Suprapubic skin (tissue), 4 donors: ENCODE measurements at regions not wholly inside any gene's neighbourhood (a gene's known extent, or its start where the extent isn't known, plus 50 kb on each side); places are given as distances from the start of the nearest gene placed in this dataset.

Experiments
- CTCF ChIP-seq, 2 donors: fragments of 200-600 bp in 1 of 2; fragments of 450-650 bp in 1 of 2; sonication (generic) in 1 of 2; IDR thresholded peaks; one replicate each; pipeline ENCODE4 v1.5.1; 2016 to 2019; ENCODE audit warnings: antibody characterized with exemption in 2 of 2, mild to moderate bottlenecking in 1 of 2, moderate library complexity in 1 of 2
- EP300 ChIP-seq: sonication (generic); formaldehyde crosslinking; IDR thresholded peaks from one replicate; pipeline ENCODE4 v1.6.1; 2017; ENCODE audit warnings: antibody characterized with exemption
- POLR2A ChIP-seq, 2 donors: fragments of 450-650 bp; IDR thresholded peaks; one replicate each; pipeline ENCODE4 v1.6.1; 2017; ENCODE audit warnings: antibody characterized with exemption in 2 of 2, mild to moderate bottlenecking in 2 of 2, moderate library complexity in 2 of 2
- POLR2AphosphoS5 ChIP-seq, 3 donors: sonication (generic); formaldehyde crosslinking; IDR thresholded peaks; one replicate each; pipeline ENCODE4 v1.6.1; 2017; ENCODE audit warnings: antibody characterized with exemption in 3 of 3

DNA sequence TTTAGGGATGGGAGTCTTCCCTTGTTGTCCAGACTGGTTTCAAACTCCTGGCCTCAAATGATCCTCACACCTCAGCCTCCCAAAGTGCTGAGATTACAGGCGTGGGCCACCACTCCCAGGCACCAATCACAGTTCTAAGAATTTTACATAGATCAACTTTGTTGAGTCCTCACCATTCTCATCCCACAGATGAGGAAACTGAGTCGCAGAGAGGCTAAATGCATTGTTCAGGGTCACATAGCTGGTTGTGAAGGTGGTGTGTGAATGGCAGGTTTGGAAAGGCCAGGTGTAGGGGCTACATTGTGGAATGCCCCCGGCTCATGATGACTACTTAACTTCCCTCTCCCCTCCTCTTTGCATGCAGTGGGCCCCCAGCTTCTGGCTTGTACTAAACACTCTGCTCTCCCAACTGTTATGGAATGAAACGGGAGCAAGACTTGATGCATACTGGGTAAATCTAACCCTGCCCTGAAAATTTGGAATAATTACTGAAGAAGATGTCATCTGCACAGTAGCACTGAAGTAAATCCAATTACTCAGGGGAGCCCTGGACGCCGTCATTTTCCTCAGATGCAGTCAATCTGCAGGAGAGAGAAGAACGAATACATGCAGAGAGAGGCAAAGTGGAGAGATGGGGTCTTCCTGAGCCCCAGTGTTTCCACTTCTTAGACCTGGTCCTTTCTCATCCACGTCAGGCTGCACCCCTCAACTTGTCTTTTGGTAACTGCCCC is 102.3 kb upstream of the ZNF217 start:
- TF ChIP-seq CTCF (IDR thresholded peaks at IDR 0.05) (no peak), POLR2A (IDR thresholded peaks at IDR 0.05) (no peak), POLR2AphosphoS5 (IDR thresholded peaks at IDR 0.05) (no peak), EP300 (no peak)
